ENCODE measurements at regions not wholly inside any gene's neighbourhood (a gene's known extent, or its start where the extent isn't known, plus 50 kb on each side); places are given as distances from the start of the nearest gene placed in this dataset.
A peak's percentile ranks its signal among the peaks of the same experiment; 100 is the strongest.

GRCh38 chr4:175413561-175413960, 398.5 kb downstream of the GPM6A start:
- Mint-ChIP-seq H3K36me3 (ENCODE audit: insufficient read depth, unreplicated experiment) (no peaks in the 10 kb centered on the region), H3K9me3 (ENCODE audit: unreplicated experiment) (peaks cover 7% of the 10 kb centered on the region), H3K27me3 (ENCODE audit: insufficient read depth, unreplicated experiment) (no peaks in the 10 kb centered on the region), H3K4me3 (ENCODE audit: unreplicated experiment) (no peak overlapping the region), H3K27ac (ENCODE audit: low read depth, unreplicated experiment) (peak overlapping the region; percentile 83), H3K4me1 (ENCODE audit: insufficient read depth, unreplicated experiment) (peaks cover 28% of the 10 kb centered on the region)
- POLR2A ChIA-PET: interaction anchor here (2.1 kb wide), 1 partner anchor 8 kb away, joined by 5 read pairs; no protein-coding TSS in a partner anchor
- intact Hi-C loops (cut with micrococcal nuclease): no loop called here
- CTCF ChIA-PET: interaction anchor here (0.6 to 1.1 kb wide), 2 partner anchors 8 to 41 kb away, joined by 3 to 5 read pairs; no protein-coding TSS in a partner anchor
- no peak for DNase-seq (ENCODE audit: unreplicated experiment)
- no TSS peak for BruUV-seq (replicated peaks)
- no peak for TF ChIP-seq CTCF (IDR thresholded peaks at IDR 0.05; ENCODE audit: unreplicated experiment)

GRCh38 chr4:175414602-175415001, 397.5 kb downstream of the GPM6A start:
- Mint-ChIP-seq H3K27ac (ENCODE audit: low read depth, unreplicated experiment) (no peak overlapping the region), H3K4me1 (ENCODE audit: insufficient read depth, unreplicated experiment) (peaks cover 38% of the 10 kb centered on the region), H3K4me3 (ENCODE audit: unreplicated experiment) (no peak overlapping the region), H3K9me3 (ENCODE audit: unreplicated experiment) (peaks cover 7% of the 10 kb centered on the region), H3K36me3 (ENCODE audit: insufficient read depth, unreplicated experiment) (peaks cover 8% of the 10 kb centered on the region), H3K27me3 (ENCODE audit: insufficient read depth, unreplicated experiment) (no peaks in the 10 kb centered on the region)
- CTCF ChIA-PET: interaction anchor here (0.6 kb wide), 1 partner anchor 521 kb away, joined by 3 read pairs; no protein-coding TSS in a partner anchor
- POLR2A ChIA-PET: no interaction called here
- BruUV-seq (replicated peaks): no TSS peak
- no peak for TF ChIP-seq CTCF (IDR thresholded peaks at IDR 0.05; ENCODE audit: unreplicated experiment)
- intact Hi-C loops (cut with micrococcal nuclease): loop anchor here (5.0 kb wide), 1 partner anchor 287 kb away; no protein-coding TSS in a partner anchor
- DNase-seq (ENCODE audit: unreplicated experiment): no peak

GRCh38 chr4:175418516-175418915, 393.5 kb downstream of the GPM6A start:
- H3K4me3 Mint-ChIP-seq (ENCODE audit: unreplicated experiment): no peak overlapping the region
- H3K27me3 Mint-ChIP-seq (ENCODE audit: insufficient read depth, unreplicated experiment): no peaks in the 10 kb centered on the region
- ChIA-PET CTCF (interaction anchor here (0.6 to 0.7 kb wide), 3 partner anchors 31 to 266 kb away, joined by 3 to 4 read pairs (median 3); no protein-coding TSS in a partner anchor), POLR2A (no interaction called here)
- H3K36me3 Mint-ChIP-seq (ENCODE audit: insufficient read depth, unreplicated experiment): peaks cover 8% of the 10 kb centered on the region
- peaks cover 40% of the 10 kb centered on the region for H3K4me1 Mint-ChIP-seq (ENCODE audit: insufficient read depth, unreplicated experiment)
- intact Hi-C loops (cut with micrococcal nuclease): loop anchor here (5.0 kb wide), 1 partner anchor 291 kb away; no protein-coding TSS in a partner anchor
- H3K27ac Mint-ChIP-seq (ENCODE audit: low read depth, unreplicated experiment): peak overlapping the region; percentile 94
- no peak for DNase-seq (ENCODE audit: unreplicated experiment)
- no peak for TF ChIP-seq CTCF (IDR thresholded peaks at IDR 0.05; ENCODE audit: unreplicated experiment)
- H3K9me3 Mint-ChIP-seq (ENCODE audit: unreplicated experiment): peaks cover 7% of the 10 kb centered on the region
- BruUV-seq (replicated peaks): no TSS peak

- intact Hi-C loops (cut with micrococcal nuclease): loop anchor here (1.0 to 5.0 kb wide), 3 partner anchors 89 to 292 kb away; no protein-coding TSS in a partner anchor
- Mint-ChIP-seq H3K9me3 (ENCODE audit: unreplicated experiment) (peaks cover 5% of the 10 kb centered on the region), H3K4me1 (ENCODE audit: insufficient read depth, unreplicated experiment) (peaks cover 40% of the 10 kb centered on the region), H3K36me3 (ENCODE audit: insufficient read depth, unreplicated experiment) (peaks cover 8% of the 10 kb centered on the region), H3K27me3 (ENCODE audit: insufficient read depth, unreplicated experiment) (no peaks in the 10 kb centered on the region), H3K4me3 (ENCODE audit: unreplicated experiment) (no peak overlapping the region), H3K27ac (ENCODE audit: low read depth, unreplicated experiment) (peak overlapping the region; percentile 94)
- POLR2A ChIA-PET: interaction anchor here (0.6 to 1.1 kb wide), 4 partner anchors 17 to 837 kb away, joined by 3 to 5 read pairs (median 4); no protein-coding TSS in a partner anchor
- CTCF ChIA-PET: interaction anchor here (0.6 to 2.3 kb wide), 3 partner anchors 12 to 51 kb away, joined by 4 to 5 read pairs (median 4); no protein-coding TSS in a partner anchor
- no peak for TF ChIP-seq CTCF (IDR thresholded peaks at IDR 0.05; ENCODE audit: unreplicated experiment)
- DNase-seq (ENCODE audit: unreplicated experiment): peak; percentile 90
- no TSS peak for BruUV-seq (replicated peaks)
Measured at GRCh38 chr4:175419236-175419718, 392.8 kb downstream of the GPM6A start.
